KBM-7 (cell line): ENCODE measurements at regions not wholly inside any gene's neighbourhood (a gene's known extent, or its start where the extent isn't known, plus 50 kb on each side); places are given as distances from the start of the nearest gene placed in this dataset.
"Not testable (repeated sequence)": the region's sequence is repeated elsewhere in the genome, so short reads cannot be mapped to it uniquely, and the experiment has no call there.

ENCODE experiments used
- DNase-seq: peaks from one replicate; pipeline ENCODE4 v3.0.0-alpha.2; 2015
- in situ Hi-C: fragments of 300-500 bp; cut with MboI; formaldehyde crosslinking; loops from 2 replicates; pipeline ENCODE4 v1.14.3; 2020; ENCODE audit warnings: low sequenced_read_pairs, low pct_unique_long_range_greater_than_20kb, mixed read lengths

DNA sequence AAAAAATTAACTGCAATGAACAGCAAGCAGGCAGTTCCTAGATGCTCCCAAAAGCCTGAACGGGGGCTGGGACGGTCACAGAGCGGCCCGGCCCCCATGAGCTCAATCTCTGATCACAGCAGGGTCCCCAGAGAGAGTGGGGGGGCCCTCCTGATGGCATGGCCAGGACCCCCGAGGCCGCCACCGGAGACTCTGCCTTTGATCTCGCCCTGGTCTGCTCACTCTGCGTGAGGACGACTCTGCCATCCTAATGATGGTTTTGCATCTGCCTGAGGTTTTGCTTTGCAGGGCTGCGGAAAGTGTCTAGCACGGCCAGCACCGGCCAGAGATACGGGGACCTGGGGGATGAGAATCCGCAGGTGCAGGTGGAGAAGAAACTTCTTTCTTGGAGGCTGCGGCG lies 103.8 kb downstream of the SHOX start:
- DNase-seq: no peak
- in situ Hi-C loops: no loop called here

DNA sequence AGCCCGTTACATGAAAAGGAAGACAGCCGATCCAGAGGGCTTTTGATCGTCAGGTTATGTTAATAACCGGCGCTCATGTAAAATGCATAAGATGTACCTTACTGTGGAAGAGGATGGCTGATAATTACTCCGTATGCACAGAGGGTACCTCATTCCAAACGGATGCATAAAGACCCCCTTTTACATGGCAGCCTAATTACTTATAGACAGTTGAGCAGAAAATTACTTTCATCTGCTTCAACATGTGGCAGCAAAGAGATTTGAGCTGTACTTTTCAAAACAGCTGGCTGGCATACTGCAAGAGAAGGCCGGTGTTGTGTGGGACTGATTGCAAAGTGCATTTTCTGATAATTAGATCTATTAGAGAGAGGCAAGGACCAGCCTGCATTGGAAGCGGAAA lies 103.4 kb downstream of the SHOX start:
- no peak for DNase-seq
- in situ Hi-C loops: no loop called here

- in situ Hi-C loops: no loop called here
- no peak for DNase-seq
These were observed 99.2 kb downstream of the SHOX start for GRCh38 chrX:729583-730409.

DNA sequence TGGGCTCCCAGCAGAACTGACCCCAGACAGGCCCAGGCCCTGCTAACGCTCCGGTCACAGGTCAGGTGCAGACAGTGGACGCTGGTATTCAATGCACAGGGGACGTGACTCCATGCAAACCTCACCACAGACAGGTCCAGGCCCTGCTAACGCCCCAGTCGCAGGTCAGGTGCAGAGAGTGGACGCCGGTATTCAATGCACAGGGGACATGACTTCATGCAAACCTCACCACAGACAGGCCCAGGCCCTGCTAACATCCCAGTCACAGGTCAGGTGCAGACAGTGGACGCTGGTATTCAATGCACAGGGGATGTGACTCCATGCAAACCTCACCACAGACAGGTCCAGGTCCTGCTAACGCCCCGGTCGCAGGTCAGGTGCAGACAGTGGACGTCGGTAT lies 98.5 kb downstream of the SHOX start:
- in situ Hi-C loops, DNase-seq: not testable (repeated sequence)

GRCh38 chrX:728639-729038 lies 98.0 kb downstream of the SHOX start:
- DNase-seq, in situ Hi-C loops: not testable (repeated sequence)

DNA sequence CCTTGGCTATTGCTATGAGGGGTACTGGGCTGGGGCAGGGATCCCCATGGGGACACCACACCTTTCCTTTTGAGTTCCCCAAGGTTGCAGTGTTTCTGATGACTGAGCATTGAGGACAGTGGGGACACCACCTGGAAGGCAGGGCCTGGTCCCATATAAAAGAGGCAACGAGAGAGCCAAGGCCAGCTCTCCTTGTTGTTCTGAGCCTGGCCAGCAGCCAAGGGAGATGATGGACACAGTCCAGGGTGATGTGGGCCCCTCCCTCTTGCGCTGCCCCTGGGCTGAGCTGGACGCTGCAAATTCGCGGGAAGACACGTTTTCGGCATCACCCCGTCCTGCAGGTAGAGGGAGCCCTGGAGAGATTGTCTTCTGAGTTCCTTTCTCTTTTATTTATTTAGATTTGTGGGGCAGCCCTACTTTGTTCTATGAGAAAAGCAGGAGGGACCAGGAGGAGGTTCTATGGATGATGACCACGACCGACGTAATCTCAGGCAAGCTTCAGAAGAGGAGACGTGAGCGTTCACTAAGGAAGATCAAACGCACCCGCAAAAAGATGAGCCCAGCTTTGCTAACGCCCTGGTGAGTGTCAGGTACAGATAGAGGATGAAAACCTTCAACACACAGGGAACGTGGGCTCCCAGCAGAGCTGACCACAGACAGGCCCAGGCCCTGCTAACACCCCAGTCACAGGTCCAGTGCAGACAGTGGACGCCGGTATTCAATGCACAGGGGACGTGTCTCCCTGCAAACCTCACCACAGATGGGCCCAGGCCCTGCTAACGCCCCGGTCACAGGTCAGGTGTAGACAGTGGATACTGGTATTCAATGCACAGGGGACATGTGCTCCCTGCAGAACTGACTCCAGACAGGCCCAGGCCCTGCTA lies 97.4 kb downstream of the SHOX start:
- peak; percentile 59 for DNase-seq

DNA sequence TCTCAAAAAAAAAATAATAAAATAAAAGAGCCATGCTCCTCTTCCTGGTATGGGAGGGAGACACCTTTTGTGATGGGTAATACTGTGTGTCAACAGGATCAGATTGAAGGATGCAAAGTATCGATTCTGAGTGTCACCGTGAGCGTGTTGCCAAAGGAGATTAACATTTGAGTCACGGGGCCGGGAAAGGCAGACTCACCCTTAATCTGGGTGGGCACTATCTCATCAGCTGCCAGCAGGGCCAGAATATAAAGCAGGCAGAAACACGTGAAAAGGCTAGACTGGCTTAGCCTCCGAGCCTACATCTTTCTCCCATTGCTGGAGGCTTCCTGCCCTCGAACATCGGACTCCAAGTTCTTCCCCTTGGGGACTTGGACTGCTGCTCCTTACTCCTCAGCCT lies 95.4 kb downstream of the SHOX start:
- in situ Hi-C loops: no loop called here
- no peak for DNase-seq

More for the DNA sequence above, 97.4 kb downstream of the SHOX start:
- in situ Hi-C loops: no loop called here

DNA sequence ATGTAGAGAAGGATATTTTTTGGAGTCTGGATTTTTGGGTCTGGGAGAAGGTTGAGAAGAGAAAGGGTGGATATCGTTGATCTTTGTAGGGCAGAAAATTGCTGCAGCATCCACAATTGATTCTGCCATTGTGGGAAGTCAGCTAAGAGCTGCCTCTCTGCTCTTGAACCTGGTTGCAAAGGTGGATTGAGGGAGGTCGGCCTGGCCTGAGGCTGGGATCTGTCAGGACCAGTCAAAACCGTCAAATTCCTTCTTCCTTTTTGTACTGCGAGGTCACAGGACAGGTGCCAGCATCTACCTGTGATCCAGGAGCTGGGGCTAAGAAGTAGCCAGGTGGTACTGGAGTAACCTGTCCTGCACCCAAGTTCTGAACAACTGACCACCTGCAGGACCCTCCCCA lies 93.7 kb downstream of the SHOX start:
- in situ Hi-C loops: no loop called here

DNA sequence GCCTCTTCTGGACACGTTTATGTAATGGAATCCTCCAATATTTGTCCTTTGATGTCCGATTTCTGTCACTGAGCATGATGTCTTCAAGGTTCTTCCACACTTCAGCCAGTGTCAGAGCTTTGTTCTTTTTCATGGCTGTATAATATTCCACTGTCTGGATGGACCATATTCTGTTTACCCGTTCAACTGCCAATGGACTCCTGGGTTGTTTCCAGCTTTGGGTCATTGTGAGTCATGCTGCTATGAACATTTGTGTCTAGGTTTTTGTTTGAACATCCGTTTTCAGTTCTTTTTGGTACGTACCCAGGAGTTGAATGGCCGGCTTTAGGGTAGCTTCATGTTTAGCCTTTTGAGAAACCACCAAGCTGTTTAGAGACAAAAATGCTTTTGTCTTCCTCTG lies 93.2 kb downstream of the SHOX start:
- in situ Hi-C loops: no loop called here
- no peak for DNase-seq

More for the DNA sequence above, 93.7 kb downstream of the SHOX start:
- peak; percentile 50 for DNase-seq

GRCh38 chrX:721354-721753 lies 90.8 kb downstream of the SHOX start:
- no peak for DNase-seq
- in situ Hi-C loops: no loop called here

DNA sequence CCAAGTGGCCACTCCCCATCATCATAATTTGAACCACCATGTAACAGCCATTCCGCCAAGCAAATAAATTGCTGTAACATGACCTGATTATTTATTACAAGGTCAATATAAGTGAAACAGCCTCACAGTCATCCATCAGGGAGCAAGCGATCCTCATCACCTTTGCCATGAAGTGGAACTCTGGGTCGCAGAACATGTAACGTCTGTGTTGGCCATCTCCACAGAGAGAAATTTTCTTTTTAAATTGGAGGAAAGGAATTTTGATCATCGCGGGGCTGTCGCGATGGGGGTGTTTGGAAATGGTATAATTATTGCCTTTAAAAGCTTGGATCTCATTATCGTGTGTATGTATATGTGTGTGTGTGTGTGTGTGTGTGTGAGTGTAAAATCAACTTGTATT lies 90.2 kb downstream of the SHOX start:
- DNase-seq: no peak
- in situ Hi-C loops: no loop called here

GRCh38 chrX:720250-720649 lies 89.7 kb downstream of the SHOX start:
- no peak for DNase-seq
- in situ Hi-C loops: no loop called here

- DNase-seq: no peak
- in situ Hi-C loops: no loop called here
These were observed 85.5 kb downstream of the SHOX start for GRCh38 chrX:716136-716535.

DNA sequence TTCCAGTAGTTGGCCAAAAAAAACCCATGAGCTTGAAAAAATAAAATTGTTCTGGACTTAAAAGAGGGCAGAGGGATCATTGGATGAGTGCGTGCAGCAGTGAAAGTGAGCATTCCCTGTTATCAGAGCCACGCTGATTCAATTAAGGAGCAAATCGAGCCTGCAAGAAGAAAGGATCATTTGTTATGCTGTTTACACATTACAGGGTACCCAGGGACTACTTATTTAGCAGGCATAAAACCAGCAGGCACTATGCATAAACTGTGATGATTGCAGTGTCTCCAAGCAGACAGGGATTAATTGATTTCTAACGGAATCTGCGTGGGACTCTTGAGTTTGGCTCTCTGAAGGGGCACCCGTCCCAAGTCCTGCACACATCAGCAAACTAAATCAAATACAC lies 83.5 kb downstream of the SHOX start:
- in situ Hi-C loops: no loop called here
- no peak for DNase-seq
